ENCODE measurements at regions not wholly inside any gene's neighbourhood (a gene's known extent, or its start where the extent isn't known, plus 50 kb on each side); places are given as distances from the start of the nearest gene placed in this dataset.
A peak's percentile ranks its signal among the peaks of the same experiment; 100 is the strongest.

- POLR2A ChIA-PET = no interaction called here
- H3K4me3 ChIP-seq (ENCODE audit: low read depth, low read length) = no peak overlapping the region
- CTCF ChIA-PET = interaction anchor here (1.1 kb wide), 1 partner anchor 19 kb away, joined by 3 read pairs; no protein-coding TSS in a partner anchor
- no peak for TF ChIP-seq CTCF (IDR thresholded peaks at IDR 0.05; ENCODE audit: insufficient read depth, low read depth, low read length)
- DNase-seq (ENCODE audit: low read depth) = no peak
- no peaks in the 10 kb centered on the region for H3K27me3 ChIP-seq (ENCODE audit: control insufficient read depth, insufficient read depth, low read length)
- H3K36me3 ChIP-seq (ENCODE audit: control insufficient read depth, insufficient read depth, low read length) = no peaks in the 10 kb centered on the region
Measured at GRCh38 chr2:144181001-144181400, 338.9 kb downstream of the ZEB2 start.

GRCh38 chr2:144180131-144180530 lies 339.8 kb downstream of the ZEB2 start:
- DNase-seq (ENCODE audit: low read depth) = no peak
- Histone ChIP-seq H3K4me3 (ENCODE audit: low read depth, low read length) (no peak overlapping the region), H3K36me3 (ENCODE audit: control insufficient read depth, insufficient read depth, low read length) (no peaks in the 10 kb centered on the region), H3K27me3 (ENCODE audit: control insufficient read depth, insufficient read depth, low read length) (no peaks in the 10 kb centered on the region)
- ChIA-PET CTCF (interaction anchor here (0.6 to 1.1 kb wide), 2 partner anchors 18 to 1421 kb away, joined by 3 to 4 read pairs; no protein-coding TSS in a partner anchor), POLR2A (no interaction called here)
- TF ChIP-seq CTCF (IDR thresholded peaks at IDR 0.05; ENCODE audit: insufficient read depth, low read depth, low read length) = no peak

- H3K36me3 ChIP-seq (ENCODE audit: control insufficient read depth, insufficient read depth, low read length) = no peaks in the 10 kb centered on the region
- CTCF ChIA-PET = no interaction called here
- TF ChIP-seq CTCF (IDR thresholded peaks at IDR 0.05; ENCODE audit: insufficient read depth, low read depth, low read length) = no peak
- H3K27me3 ChIP-seq (ENCODE audit: control insufficient read depth, insufficient read depth, low read length) = no peaks in the 10 kb centered on the region
- H3K4me3 ChIP-seq (ENCODE audit: low read depth, low read length) = no peak overlapping the region
- no peak for DNase-seq (ENCODE audit: low read depth)
- POLR2A ChIA-PET = no interaction called here
Measured at GRCh38 chr2:144170179-144170578, 349.7 kb downstream of the ZEB2 start.

- no peak for DNase-seq (ENCODE audit: low read depth)
- Histone ChIP-seq H3K4me3 (ENCODE audit: low read depth, low read length) (no peak overlapping the region), H3K36me3 (ENCODE audit: control insufficient read depth, insufficient read depth, low read length) (no peaks in the 10 kb centered on the region), H3K27me3 (ENCODE audit: control insufficient read depth, insufficient read depth, low read length) (no peaks in the 10 kb centered on the region)
- POLR2A ChIA-PET = no interaction called here
- CTCF ChIA-PET = no interaction called here
- no peak for TF ChIP-seq CTCF (IDR thresholded peaks at IDR 0.05; ENCODE audit: insufficient read depth, low read depth, low read length)
Measured at GRCh38 chr2:144166743-144167142, 353.2 kb downstream of the ZEB2 start.

GRCh38 chr2:144165599-144166250 lies 354.2 kb downstream of the ZEB2 start:
- H3K4me3 ChIP-seq (ENCODE audit: low read depth, low read length) = no peak overlapping the region
- H3K36me3 ChIP-seq (ENCODE audit: control insufficient read depth, insufficient read depth, low read length) = no peaks in the 10 kb centered on the region
- no peak for TF ChIP-seq CTCF (IDR thresholded peaks at IDR 0.05; ENCODE audit: insufficient read depth, low read depth, low read length)
- POLR2A ChIA-PET = no interaction called here
- peak; percentile 35 for DNase-seq (ENCODE audit: low read depth)
- CTCF ChIA-PET = no interaction called here
- H3K27me3 ChIP-seq (ENCODE audit: control insufficient read depth, insufficient read depth, low read length) = no peaks in the 10 kb centered on the region
